ENCODE measurements at regions not wholly inside any gene's neighbourhood (a gene's known extent, or its start where the extent isn't known, plus 50 kb on each side); places are given as distances from the start of the nearest gene placed in this dataset.

GRCh38 chr4:141810712-141811375 lies 174.5 kb downstream of the IL15 start:
- no peaks in the 10 kb centered on the region for H4K20me1 ChIP-seq (ENCODE audit: insufficient read depth)
- H3K4me3 ChIP-seq (replicated peaks in 1 of 2; ENCODE audit: low read depth in 1 of 2, low read length in 2 of 2): no peak overlapping the region
- H3K4me2 ChIP-seq (ENCODE audit: low read length): no peak overlapping the region
- intact Hi-C loops (cut with micrococcal nuclease): no loop called here
- H3K27ac ChIP-seq (ENCODE audit: low read depth, low read length): no peak overlapping the region
- peaks cover 0 to 12% of the 10 kb centered on the region in 2 experiments; a peak in 2 of 4 replicates for H3K4me1 ChIP-seq (ENCODE audit: control insufficient read depth in 1 of 2, insufficient read depth in 2 of 2, low read length in 2 of 2)
- TF ChIP-seq EZH2phosphoT487 (IDR thresholded peaks at IDR 0.05; ENCODE audit: borderline replicate concordance): no peak
- TF ChIP-seq CEBPB (IDR thresholded peaks at IDR 0.05; ENCODE audit: low read depth): no peak
- no peak for TF ChIP-seq JUND (IDR thresholded peaks at IDR 0.05)
- no peak for TF ChIP-seq CBX3 (IDR thresholded peaks at IDR 0.05; ENCODE audit: low read depth)
- no peak for TF ChIP-seq ZFX (IDR thresholded peaks at IDR 0.05)
- TF ChIP-seq TCF7L2 (IDR thresholded peaks at IDR 0.05; ENCODE audit: borderline replicate concordance, extremely low read depth, insufficient read depth, insufficient read length): no peak
- TF ChIP-seq MAX (IDR thresholded peaks at IDR 0.05): no peak
- no peak for TF ChIP-seq ELF1 (IDR thresholded peaks at IDR 0.05; ENCODE audit: borderline replicate concordance, low read depth)
- TF ChIP-seq FOSL1 (IDR thresholded peaks at IDR 0.05; ENCODE audit: low read depth): no peak
- TF ChIP-seq REST (IDR thresholded peaks at IDR 0.05; ENCODE audit: low read depth): no peak
- ATAC-seq (no peak), DNase-seq (ENCODE audit: low read depth, low spot score) (no peak)
- no peaks in the 10 kb centered on the region for H3K9me3 ChIP-seq (ENCODE audit: control insufficient read depth in 1 of 2, insufficient read depth in 1 of 2, low read depth in 1 of 2, low read length in 2 of 2)
- RAD21 ChIA-PET (ENCODE audit: low non-redundant PET in 1 of 2, low total read pairs in 2 of 2, uncharacterized antibody in 2 of 2, unreplicated experiment in 2 of 2): no interaction called here
- no TSS peak for BruUV-seq (replicated peaks)
- H2AFZ ChIP-seq (ENCODE audit: low read depth, low read length, poor library complexity, severe bottlenecking): no peak overlapping the region
- no peaks in the 10 kb centered on the region for H3K9me2 ChIP-seq (ENCODE audit: insufficient read depth)
- H3K9ac ChIP-seq (ENCODE audit: low read length): no peak overlapping the region
- H3K36me3 ChIP-seq (ENCODE audit: control insufficient read depth in 1 of 2, insufficient read depth in 2 of 2, low read length in 2 of 2): no peaks in the 10 kb centered on the region
- H3K79me2 ChIP-seq (ENCODE audit: insufficient read depth, low read length): no peaks in the 10 kb centered on the region
- H3K27me3 ChIP-seq (ENCODE audit: insufficient read depth, low read length): no peaks in the 10 kb centered on the region
- CTCF ChIA-PET: no interaction called here
- POLR2A ChIA-PET: no interaction called here
